ENCODE measurements at regions not wholly inside any gene's neighbourhood (a gene's known extent, or its start where the extent isn't known, plus 50 kb on each side); places are given as distances from the start of the nearest gene placed in this dataset.

- WGBS (ENCODE audit: insufficient coverage) = 29% methylated on average over 1 of the region's 4 CpGs
- Mint-ChIP-seq H3K4me3 (no peak overlapping the region), H3K27me3 (ENCODE audit: low read depth in 2 of 2) (no peaks in the 10 kb centered on the region), H3K27ac (no peak overlapping the region), H3K36me3 (no peaks in the 10 kb centered on the region), H3K9me3 (peaks cover 0 to 2% of the 10 kb centered on the region in 2 donors), H3K4me1 (no peaks in the 10 kb centered on the region)
- TF ChIP-seq CTCF (IDR thresholded peaks at IDR 0.05) = no peak
- ATAC-seq (no peak), DNase-seq (no peak)
- no peaks in the 10 kb centered on the region for H3K4me1 ChIP-seq (ENCODE audit: control insufficient read depth, insufficient read depth, low read length)
- H3K4me3 ChIP-seq (ENCODE audit: low read length) = no peak overlapping the region
- no peak overlapping the region for H3K27ac ChIP-seq (ENCODE audit: low read length)
- H3K9me3 ChIP-seq (ENCODE audit: control insufficient read depth, insufficient read depth, low read length) = no peaks in the 10 kb centered on the region
- no peaks in the 10 kb centered on the region for H3K27me3 ChIP-seq (ENCODE audit: control insufficient read depth, insufficient read depth, low read length)
- no peaks in the 10 kb centered on the region for H3K36me3 ChIP-seq (ENCODE audit: control insufficient read depth, insufficient read depth, low read length)
- intact Hi-C loops (cut with micrococcal nuclease) = no loop called here
Observed at GRCh38 chr11:92364177-92364576, 139.6 kb downstream of the FAT3 start.

GRCh38 chr11:92376146-92376599 lies 151.6 kb downstream of the FAT3 start:
- no peaks in the 10 kb centered on the region for H3K27me3 Mint-ChIP-seq (ENCODE audit: low read depth in 2 of 2)
- no peak overlapping the region for H3K4me3 Mint-ChIP-seq
- no peak for TF ChIP-seq CTCF (IDR thresholded peaks at IDR 0.05)
- H3K4me1 Mint-ChIP-seq = no peaks in the 10 kb centered on the region
- no peaks in the 10 kb centered on the region for H3K4me1 ChIP-seq (ENCODE audit: control insufficient read depth, insufficient read depth, low read length)
- no peaks in the 10 kb centered on the region for H3K27me3 ChIP-seq (ENCODE audit: control insufficient read depth, insufficient read depth, low read length)
- DNase-seq (no peak), ATAC-seq (no peak)
- peaks cover 3 to 4% of the 10 kb centered on the region in 2 donors for H3K9me3 Mint-ChIP-seq
- H3K27ac Mint-ChIP-seq = no peak overlapping the region
- no peaks in the 10 kb centered on the region for H3K9me3 ChIP-seq (ENCODE audit: control insufficient read depth, insufficient read depth, low read length)
- intact Hi-C loops (cut with micrococcal nuclease) = no loop called here
- H3K27ac ChIP-seq (ENCODE audit: low read length) = no peak overlapping the region
- no peak overlapping the region for H3K4me3 ChIP-seq (ENCODE audit: low read length)
- H3K36me3 ChIP-seq (ENCODE audit: control insufficient read depth, insufficient read depth, low read length) = no peaks in the 10 kb centered on the region
- H3K36me3 Mint-ChIP-seq = no peaks in the 10 kb centered on the region
- WGBS (ENCODE audit: insufficient coverage) = 75% methylated on average over 3 of the region's 3 CpGs

GRCh38 chr11:92376680-92377079 lies 152.1 kb downstream of the FAT3 start:
- ATAC-seq = no peak
- Histone ChIP-seq H3K27me3 (ENCODE audit: control insufficient read depth, insufficient read depth, low read length) (no peaks in the 10 kb centered on the region), H3K4me3 (ENCODE audit: low read length) (no peak overlapping the region), H3K9me3 (ENCODE audit: control insufficient read depth, insufficient read depth, low read length) (no peaks in the 10 kb centered on the region), H3K36me3 (ENCODE audit: control insufficient read depth, insufficient read depth, low read length) (no peaks in the 10 kb centered on the region), H3K27ac (ENCODE audit: low read length) (no peak overlapping the region), H3K4me1 (ENCODE audit: control insufficient read depth, insufficient read depth, low read length) (no peaks in the 10 kb centered on the region)
- H3K36me3 Mint-ChIP-seq = no peaks in the 10 kb centered on the region
- no peak overlapping the region for H3K27ac Mint-ChIP-seq
- no CpG with 5 or more reads among the region's 1 CpG for WGBS (ENCODE audit: insufficient coverage)
- intact Hi-C loops (cut with micrococcal nuclease) = no loop called here
- no peaks in the 10 kb centered on the region for H3K27me3 Mint-ChIP-seq (ENCODE audit: low read depth in 2 of 2)
- DNase-seq = no peak
- H3K9me3 Mint-ChIP-seq = peaks cover 3 to 4% of the 10 kb centered on the region in 2 donors
- no peaks in the 10 kb centered on the region for H3K4me1 Mint-ChIP-seq
- no peak overlapping the region for H3K4me3 Mint-ChIP-seq
- no peak for TF ChIP-seq CTCF (IDR thresholded peaks at IDR 0.05)

GRCh38 chr11:92380882-92381281 lies 156.3 kb downstream of the FAT3 start:
- H3K36me3 ChIP-seq (ENCODE audit: control insufficient read depth, insufficient read depth, low read length) = no peaks in the 10 kb centered on the region
- no peaks in the 10 kb centered on the region for H3K27me3 ChIP-seq (ENCODE audit: control insufficient read depth, insufficient read depth, low read length)
- H3K36me3 Mint-ChIP-seq = no peaks in the 10 kb centered on the region
- 100% methylated on average over 2 of the region's 3 CpGs for WGBS (ENCODE audit: insufficient coverage)
- no peak overlapping the region for H3K4me3 Mint-ChIP-seq
- no peak for TF ChIP-seq CTCF (IDR thresholded peaks at IDR 0.05)
- no peak overlapping the region for H3K27ac Mint-ChIP-seq
- no peaks in the 10 kb centered on the region for H3K4me1 ChIP-seq (ENCODE audit: control insufficient read depth, insufficient read depth, low read length)
- no peak for ATAC-seq
- H3K27ac ChIP-seq (ENCODE audit: low read length) = no peak overlapping the region
- H3K9me3 ChIP-seq (ENCODE audit: control insufficient read depth, insufficient read depth, low read length) = no peaks in the 10 kb centered on the region
- no peaks in the 10 kb centered on the region for H3K27me3 Mint-ChIP-seq (ENCODE audit: low read depth in 2 of 2)
- no peak for DNase-seq
- H3K4me1 Mint-ChIP-seq = no peaks in the 10 kb centered on the region
- peaks cover 3 to 4% of the 10 kb centered on the region in 2 donors for H3K9me3 Mint-ChIP-seq
- intact Hi-C loops (cut with micrococcal nuclease) = no loop called here
- H3K4me3 ChIP-seq (ENCODE audit: low read length) = no peak overlapping the region
